ENCODE measurements at regions not wholly inside any gene's neighbourhood (a gene's known extent, or its start where the extent isn't known, plus 50 kb on each side); places are given as distances from the start of the nearest gene placed in this dataset.

DNA sequence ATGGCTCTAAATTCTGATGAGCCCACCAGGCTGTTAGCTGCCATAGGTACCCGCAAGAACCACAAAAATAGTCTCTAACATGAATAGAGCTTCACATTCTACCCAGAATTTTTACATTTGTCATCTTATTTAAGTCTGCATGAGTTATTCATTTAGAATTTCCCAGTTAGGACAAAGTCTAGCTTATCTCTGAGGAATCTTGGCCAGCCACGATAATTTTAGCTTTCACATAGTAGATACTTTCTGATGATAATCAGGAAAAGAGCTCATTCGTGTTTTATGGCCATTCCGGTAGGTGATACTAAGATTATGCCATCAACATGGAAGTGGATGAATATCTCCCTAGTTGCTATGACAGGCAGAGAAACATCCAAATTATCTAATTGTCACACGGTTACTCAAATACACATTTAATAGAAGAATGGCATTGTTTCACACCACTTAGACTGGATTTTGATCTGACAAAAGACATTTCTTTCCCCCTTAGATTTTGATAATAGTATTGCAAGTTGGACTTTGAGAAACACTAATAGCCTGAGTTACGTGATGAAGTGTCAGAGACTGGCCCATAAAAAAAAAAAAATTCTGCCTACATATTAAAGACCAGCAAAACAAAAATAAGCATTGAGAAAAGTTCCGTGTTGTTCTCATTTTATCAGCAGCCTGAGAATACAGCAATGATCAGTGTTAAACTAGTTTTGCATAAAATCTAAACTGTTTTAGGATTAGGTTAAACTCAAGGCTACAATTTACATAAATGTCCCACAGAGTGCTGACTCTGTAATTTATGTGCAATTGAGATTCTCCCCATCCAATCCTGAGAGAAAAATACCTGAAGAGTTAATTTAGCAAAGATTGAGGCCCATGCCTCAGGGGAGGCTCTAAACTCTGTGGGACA lies 397.5 kb upstream of the ARID1B start:
- TF ChIP-seq, protein P1, sequence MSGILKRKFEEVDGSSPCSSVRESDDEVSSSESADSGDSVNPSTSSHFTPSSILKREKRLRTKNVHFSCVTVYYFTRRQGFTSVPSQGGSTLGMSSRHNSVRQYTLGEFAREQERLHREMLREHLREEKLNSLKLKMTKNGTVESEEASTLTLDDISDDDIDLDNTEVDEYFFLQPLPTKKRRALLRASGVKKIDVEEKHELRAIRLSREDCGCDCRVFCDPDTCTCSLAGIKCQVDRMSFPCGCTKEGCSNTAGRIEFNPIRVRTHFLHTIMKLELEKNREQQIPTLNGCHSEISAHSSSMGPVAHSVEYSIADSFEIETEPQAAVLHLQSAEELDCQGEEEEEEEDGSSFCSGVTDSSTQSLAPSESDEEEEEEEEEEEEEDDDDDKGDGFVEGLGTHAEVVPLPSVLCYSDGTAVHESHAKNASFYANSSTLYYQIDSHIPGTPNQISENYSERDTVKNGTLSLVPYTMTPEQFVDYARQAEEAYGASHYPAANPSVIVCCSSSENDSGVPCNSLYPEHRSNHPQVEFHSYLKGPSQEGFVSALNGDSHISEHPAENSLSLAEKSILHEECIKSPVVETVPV (CRISPR knock-in tag; IDR thresholded peaks at IDR 0.05): no peak
- TF ChIP-seq PPARA (CRISPR knock-in tag; IDR thresholded peaks at IDR 0.05; ENCODE audit: borderline replicate concordance) (no peak), ZFP3 (CRISPR knock-in tag; IDR thresholded peaks at IDR 0.05) (no peak), OSR1 (CRISPR knock-in tag; IDR thresholded peaks at IDR 0.05) (no peak), ZNF70 (CRISPR knock-in tag; IDR thresholded peaks at IDR 0.05) (no peak), ZNF8 (CRISPR knock-in tag; IDR thresholded peaks at IDR 0.05) (no peak), SNAI2 (CRISPR knock-in tag; IDR thresholded peaks at IDR 0.05) (no peak), ARNTL (CRISPR knock-in tag; IDR thresholded peaks at IDR 0.05; ENCODE audit: borderline replicate concordance, low read depth) (no peak)
- TF ChIP-seq, protein P2, sequence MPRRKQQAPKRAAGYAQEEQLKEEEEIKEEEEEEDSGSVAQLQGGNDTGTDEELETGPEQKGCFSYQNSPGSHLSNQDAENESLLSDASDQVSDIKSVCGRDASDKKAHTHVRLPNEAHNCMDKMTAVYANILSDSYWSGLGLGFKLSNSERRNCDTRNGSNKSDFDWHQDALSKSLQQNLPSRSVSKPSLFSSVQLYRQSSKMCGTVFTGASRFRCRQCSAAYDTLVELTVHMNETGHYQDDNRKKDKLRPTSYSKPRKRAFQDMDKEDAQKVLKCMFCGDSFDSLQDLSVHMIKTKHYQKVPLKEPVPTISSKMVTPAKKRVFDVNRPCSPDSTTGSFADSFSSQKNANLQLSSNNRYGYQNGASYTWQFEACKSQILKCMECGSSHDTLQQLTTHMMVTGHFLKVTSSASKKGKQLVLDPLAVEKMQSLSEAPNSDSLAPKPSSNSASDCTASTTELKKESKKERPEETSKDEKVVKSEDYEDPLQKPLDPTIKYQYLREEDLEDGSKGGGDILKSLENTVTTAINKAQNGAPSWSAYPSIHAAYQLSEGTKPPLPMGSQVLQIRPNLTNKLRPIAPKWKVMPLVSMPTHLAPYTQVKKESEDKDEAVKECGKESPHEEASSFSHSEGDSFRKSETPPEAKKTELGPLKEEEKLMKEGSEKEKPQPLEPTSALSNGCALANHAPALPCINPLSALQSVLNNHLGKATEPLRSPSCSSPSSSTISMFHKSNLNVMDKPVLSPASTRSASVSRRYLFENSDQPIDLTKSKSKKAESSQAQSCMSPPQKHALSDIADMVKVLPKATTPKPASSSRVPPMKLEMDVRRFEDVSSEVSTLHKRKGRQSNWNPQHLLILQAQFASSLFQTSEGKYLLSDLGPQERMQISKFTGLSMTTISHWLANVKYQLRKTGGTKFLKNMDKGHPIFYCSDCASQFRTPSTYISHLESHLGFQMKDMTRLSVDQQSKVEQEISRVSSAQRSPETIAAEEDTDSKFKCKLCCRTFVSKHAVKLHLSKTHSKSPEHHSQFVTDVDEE (CRISPR knock-in tag; IDR thresholded peaks at IDR 0.05): no peak
- TF ChIP-seq, protein P3, sequence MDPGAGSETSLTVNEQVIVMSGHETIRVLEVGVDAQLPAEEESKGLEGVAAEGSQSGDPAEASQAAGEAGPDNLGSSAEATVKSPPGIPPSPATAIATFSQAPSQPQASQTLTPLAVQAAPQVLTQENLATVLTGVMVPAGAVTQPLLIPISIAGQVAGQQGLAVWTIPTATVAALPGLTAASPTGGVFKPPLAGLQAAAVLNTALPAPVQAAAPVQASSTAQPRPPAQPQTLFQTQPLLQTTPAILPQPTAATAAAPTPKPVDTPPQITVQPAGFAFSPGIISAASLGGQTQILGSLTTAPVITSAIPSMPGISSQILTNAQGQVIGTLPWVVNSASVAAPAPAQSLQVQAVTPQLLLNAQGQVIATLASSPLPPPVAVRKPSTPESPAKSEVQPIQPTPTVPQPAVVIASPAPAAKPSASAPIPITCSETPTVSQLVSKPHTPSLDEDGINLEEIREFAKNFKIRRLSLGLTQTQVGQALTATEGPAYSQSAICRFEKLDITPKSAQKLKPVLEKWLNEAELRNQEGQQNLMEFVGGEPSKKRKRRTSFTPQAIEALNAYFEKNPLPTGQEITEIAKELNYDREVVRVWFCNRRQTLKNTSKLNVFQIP (CRISPR knock-in tag; IDR thresholded peaks at IDR 0.05; ENCODE audit: borderline replicate concordance, low read depth): no peak
- TF ChIP-seq, protein P4, sequence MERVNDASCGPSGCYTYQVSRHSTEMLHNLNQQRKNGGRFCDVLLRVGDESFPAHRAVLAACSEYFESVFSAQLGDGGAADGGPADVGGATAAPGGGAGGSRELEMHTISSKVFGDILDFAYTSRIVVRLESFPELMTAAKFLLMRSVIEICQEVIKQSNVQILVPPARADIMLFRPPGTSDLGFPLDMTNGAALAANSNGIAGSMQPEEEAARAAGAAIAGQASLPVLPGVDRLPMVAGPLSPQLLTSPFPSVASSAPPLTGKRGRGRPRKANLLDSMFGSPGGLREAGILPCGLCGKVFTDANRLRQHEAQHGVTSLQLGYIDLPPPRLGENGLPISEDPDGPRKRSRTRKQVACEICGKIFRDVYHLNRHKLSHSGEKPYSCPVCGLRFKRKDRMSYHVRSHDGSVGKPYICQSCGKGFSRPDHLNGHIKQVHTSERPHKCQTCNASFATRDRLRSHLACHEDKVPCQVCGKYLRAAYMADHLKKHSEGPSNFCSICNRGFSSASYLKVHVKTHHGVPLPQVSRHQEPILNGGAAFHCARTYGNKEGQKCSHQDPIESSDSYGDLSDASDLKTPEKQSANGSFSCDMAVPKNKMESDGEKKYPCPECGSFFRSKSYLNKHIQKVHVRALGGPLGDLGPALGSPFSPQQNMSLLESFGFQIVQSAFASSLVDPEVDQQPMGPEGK (CRISPR knock-in tag; IDR thresholded peaks at IDR 0.05; ENCODE audit: borderline replicate concordance): no peak
